ENCODE measurements at regions not wholly inside any gene's neighbourhood (a gene's known extent, or its start where the extent isn't known, plus 50 kb on each side); places are given as distances from the start of the nearest gene placed in this dataset.
"Not testable (repeated sequence)": the region's sequence is repeated elsewhere in the genome, so short reads cannot be mapped to it uniquely, and the experiment has no call there.

DNA sequence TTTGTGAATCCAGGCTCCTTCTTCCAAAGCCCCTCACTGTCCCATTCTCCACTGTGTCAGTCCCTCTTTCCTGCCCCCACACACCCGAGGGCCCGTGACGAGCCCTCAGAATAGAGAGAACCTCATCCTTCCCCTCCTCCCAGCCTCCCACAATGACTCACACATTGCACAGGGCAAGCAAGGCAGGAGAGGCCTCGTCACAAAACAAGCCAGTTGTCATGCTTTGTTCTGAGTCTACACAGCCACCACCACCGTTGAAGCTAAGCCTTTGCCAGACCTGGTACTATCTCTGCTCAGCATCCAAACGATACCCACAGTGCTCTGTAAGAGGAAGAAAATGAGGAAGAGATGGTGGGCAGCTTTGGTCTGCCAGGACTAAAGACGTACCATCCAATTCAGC is 142.2 kb upstream of the ZNF366 start:
- no peak for DNase-seq

DNA sequence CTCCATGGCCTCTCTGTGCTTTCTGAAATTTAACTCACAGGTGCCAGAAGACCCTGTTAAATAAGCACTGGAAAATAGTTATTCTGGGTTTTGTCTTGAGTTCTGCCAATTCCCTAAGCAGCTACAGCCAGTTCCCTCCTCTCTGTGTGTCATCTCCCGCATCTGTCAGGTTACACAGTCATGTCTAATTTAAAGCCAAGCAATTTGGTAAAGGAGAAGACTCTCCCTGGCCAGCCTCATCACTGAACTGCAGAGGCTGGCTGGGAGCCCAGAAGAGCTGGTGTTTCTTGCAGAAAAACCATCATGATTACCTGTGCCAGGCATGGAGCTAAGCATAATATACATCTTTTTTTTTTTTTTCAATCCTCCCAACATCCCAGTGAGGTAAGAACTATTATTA is 141.3 kb upstream of the ZNF366 start:
- DNase-seq = no peak

GRCh38 chr5:72647806-72648205 is 140.6 kb upstream of the ZNF366 start:
- no peak for DNase-seq

- DNase-seq = no peak
These were observed 139.1 kb upstream of the ZNF366 start for GRCh38 chr5:72646246-72646866.

- DNase-seq = no peak
These were observed 138.0 kb upstream of the ZNF366 start for GRCh38 chr5:72645064-72645846.

- no peak for DNase-seq
These were observed 137.1 kb upstream of the ZNF366 start for GRCh38 chr5:72644296-72644695.

GRCh38 chr5:72641164-72641563 is 134.0 kb upstream of the ZNF366 start:
- no peak for DNase-seq

DNA sequence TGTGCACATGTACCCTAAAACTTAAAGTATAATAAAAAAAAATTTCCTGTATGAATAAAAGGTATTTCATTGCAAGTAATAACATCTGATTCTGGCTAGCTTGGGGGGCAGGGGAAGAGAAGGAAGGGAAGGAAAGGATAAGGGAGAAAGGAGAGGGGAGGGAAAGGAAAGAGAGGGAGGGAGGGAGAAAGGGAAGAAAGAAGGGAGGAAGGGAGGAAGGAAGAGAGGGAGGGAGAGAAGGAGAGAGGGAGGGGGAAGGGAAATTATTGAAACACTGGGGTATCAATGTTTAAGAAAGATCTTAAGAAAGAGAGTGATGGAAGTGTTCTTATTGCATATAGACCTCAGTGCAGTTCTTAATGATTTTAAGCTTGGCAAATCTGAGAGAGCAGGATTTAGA is 129.8 kb upstream of the ZNF366 start:
- no peak for DNase-seq

GRCh38 chr5:72636565-72636964 is 129.4 kb upstream of the ZNF366 start:
- not testable (repeated sequence) for DNase-seq

GRCh38 chr5:72634444-72634843 is 127.2 kb upstream of the ZNF366 start:
- no peak for DNase-seq

GRCh38 chr5:72633649-72634048 is 126.4 kb upstream of the ZNF366 start:
- DNase-seq = no peak

DNA sequence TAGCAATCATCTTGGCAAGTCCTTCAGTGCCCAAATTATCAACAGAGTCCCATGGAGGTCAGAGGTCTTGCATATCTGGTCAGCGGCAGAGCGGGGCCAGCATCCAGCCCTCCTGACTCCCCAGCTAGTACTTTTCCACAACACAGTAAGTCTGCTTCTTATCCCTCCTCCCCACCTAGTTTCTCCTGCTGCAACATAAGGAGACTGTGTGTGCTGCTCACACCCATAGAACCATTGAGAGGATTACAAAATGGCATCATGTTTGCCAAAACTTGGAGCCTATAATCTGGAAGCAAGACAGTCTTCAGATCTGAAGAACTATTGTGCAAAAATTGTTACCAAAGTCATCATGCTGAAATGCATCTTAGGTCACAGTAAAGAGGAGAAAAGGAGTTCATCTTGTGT is 125.8 kb upstream of the ZNF366 start:
- no peak for DNase-seq

DNA sequence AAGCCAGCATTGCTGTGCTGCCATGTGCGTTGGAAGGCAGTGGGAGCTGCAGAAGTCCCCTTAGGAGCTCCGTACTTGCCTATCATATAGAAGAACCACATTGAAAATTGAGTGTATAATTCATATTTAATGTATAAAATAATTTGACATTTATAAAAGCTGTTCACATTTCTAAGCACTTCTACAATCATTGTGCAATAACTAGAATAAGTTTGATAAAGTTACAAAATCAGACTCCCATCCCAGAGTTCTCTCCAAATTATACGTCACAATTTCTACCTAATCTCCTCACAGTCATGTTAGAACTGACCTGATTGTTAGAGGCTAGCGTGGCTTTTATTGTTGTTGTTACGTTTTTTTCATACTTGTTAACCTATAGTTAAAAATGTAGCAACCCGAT is 123.5 kb upstream of the ZNF366 start:
- no peak for DNase-seq

DNA sequence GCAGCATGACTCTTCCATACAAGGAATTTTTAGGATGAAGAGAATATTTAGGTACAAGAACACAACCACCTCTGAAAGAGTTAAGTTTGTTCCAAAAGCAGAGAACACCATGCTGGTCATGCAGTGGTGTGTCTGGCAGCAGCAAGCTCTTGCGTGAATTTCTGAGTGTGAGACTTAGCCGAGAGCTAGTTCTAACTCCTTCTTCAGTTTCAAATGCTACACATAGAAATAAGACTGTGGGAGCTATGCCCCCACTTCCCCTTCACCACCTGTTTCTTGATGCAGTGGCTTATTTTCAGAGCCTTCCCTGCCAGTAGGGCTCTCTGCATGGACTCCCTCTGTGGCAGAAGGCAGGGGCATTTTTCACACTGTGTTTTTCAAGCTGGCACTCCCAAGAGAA is 122.9 kb upstream of the ZNF366 start:
- no peak for DNase-seq

DNA sequence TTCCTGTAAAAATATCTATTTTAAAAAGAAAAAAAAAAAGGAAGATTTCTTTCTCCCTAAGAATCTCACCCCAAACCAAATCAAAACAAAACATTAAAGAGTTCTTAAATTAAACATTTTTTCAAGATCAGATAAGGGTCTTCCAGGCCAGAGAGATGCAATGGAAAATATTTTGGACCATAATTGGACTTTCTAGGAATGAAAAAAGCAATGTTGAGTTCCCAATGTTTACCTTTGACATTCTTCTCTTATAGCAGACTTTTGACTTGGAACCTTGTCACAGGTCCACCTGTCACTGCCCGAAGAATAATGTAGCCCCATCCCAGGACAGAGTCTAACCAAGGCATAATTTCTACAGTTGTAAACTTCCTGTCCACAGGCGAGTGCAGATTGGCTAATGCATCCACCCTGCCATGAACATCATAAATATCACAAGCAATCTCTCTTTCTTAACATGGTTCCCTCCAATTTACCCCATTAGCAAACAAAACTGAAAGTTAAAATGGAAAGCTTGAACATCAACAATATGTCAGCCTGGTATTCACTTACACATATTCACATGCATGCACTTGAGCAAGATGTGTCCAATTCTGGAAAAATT is 121.7 kb upstream of the ZNF366 start:
- DNase-seq = no peak

DNA sequence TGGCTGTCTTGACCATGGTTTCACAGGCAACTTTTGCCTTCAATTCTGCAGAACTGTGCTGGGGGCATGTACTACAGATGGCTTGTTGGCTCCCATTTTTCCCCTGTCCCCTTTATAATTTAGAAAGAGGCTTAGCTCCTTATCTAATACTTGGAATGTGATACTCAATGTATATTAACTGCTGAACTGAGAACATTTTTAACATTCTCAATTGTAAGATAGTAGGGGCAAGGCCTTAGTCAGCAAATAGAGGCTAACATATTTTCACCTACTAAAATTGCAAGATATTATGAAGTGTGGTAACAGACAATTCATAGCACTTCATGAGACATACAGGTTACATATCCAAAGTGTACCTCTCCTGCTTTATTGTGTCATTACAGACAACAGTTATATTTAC is 118.1 kb upstream of the ZNF366 start:
- no peak for DNase-seq

GRCh38 chr5:72624641-72625236 is 117.5 kb upstream of the ZNF366 start:
- no peak for DNase-seq

DNA sequence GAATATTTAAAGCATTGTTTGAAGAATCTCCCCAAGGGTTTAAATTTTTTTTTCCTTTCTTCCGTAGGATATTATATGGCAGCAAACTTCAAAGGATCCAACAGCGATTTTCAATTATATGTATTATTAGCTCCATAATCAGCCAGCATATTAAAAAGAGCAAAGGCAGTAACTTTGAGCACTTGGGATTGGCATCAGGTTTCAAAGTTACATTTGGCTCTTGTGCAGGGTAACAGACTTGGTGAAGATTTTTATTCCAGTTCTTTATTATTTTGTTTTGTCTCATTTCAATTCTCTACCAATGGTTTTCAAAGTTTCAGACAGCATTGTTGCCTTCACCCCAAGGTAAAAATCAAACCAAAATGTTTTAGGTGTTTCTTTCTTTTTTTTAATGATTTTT is 116.7 kb upstream of the ZNF366 start:
- no peak for DNase-seq

- DNase-seq = no peak
These were observed 116.1 kb upstream of the ZNF366 start for GRCh38 chr5:72623323-72623722.

GRCh38 chr5:72622170-72622760 is 115.1 kb upstream of the ZNF366 start:
- DNase-seq = no peak

- DNase-seq = no peak
These were observed 114.4 kb upstream of the ZNF366 start for GRCh38 chr5:72621576-72621975.

- no peak for DNase-seq
These were observed 112.5 kb upstream of the ZNF366 start for GRCh38 chr5:72619677-72620076.

GRCh38 chr5:72619251-72619650 is 112.0 kb upstream of the ZNF366 start:
- DNase-seq = no peak

DNA sequence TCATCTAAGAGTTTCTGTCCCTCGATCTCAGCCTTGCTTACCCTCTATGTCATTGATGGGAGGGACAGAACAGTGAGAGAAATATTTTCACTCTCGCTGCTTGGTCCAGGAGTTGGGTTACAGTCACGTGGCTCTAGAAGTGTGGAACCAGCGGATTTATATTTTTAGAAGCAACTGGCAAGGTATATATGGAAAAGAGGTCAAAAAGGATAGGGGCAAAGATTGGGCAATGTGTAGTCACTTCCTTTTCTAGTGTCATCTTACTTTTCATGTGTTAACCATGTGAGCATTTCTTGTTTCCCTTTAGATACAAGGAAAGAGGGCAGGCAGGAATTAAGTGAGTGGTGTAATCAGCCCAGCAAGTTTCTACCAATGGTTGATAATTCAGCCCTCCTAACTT is 111.5 kb upstream of the ZNF366 start:
- DNase-seq = no peak

Data from stimulated activated CD4-positive, alpha-beta T cell treated with anti-CD3 and anti-CD28 coated beads, Interleukin-12 subunit alpha, Interleukin-12 subunit beta, amount 100 ng/mL, for 4 hours (primary cell).